GM12878 (cell line): ENCODE measurements at regions not wholly inside any gene's neighbourhood (a gene's known extent, or its start where the extent isn't known, plus 50 kb on each side); places are given as distances from the start of the nearest gene placed in this dataset.

Experiments
- ATAC-seq: fragments of 200-7000 bp; cut with Tn5 transposase; 3 replicates; pipeline ENCODE4 v1.9.1; 2020; ENCODE audit warnings: mild to moderate bottlenecking, moderate library complexity
- BruUV-seq: library from RNA; stranded (reverse); fragments of 400-500 nt; replicated peaks from 2 replicates; lab custom pipeline; 2021; lab: Mats Ljungman, UMichigan
- CTCF ChIA-PET: fragments of 300-600 bp; sonication (Branson Sonifier 250); formaldehyde crosslinking; extraction: SDS; loops from one replicate; lab custom pipeline; 2021; ENCODE audit warnings: inconsistent platforms; lab: Yijun Ruan, JAX
- POLR2A ChIA-PET: fragments of 350-600 bp; formaldehyde crosslinking; extraction: SDS; loops from one replicate; lab custom pipeline; 2021; ENCODE audit warnings: inconsistent platforms; lab: Charles Lee
- RAD21 ChIA-PET: fragments of 300-600 bp; sonication (Branson Sonifier 250); formaldehyde crosslinking; loops from one replicate; lab custom pipeline; 2023; ENCODE audit warnings: antibody characterized with exemption; ENCODE audit not compliant: unreplicated experiment; lab: Charles Lee
- SMC1A ChIA-PET: fragments of 300-600 bp; sonication (Branson Sonifier 250); formaldehyde crosslinking; loops from one replicate; lab custom pipeline; 2023; ENCODE audit not compliant: unreplicated experiment, uncharacterized antibody; lab: Charles Lee
- DNase-seq: peaks from one replicate; pipeline ENCODE4 v3.0.0-alpha.2; 2011; ENCODE audit warnings: low read depth, low spot score
- FAIRE-seq: peaks from 3 replicates; lab custom pipeline; 2011; peaks lifted over from hg19 to GRCh38; lab: Jason Lieb, UNC
- H2AFZ ChIP-seq: 2 replicates; pipeline ENCODE4 v1.6.0; 2011; ENCODE audit warnings: low read depth, low read length, control low read depth; ENCODE audit not compliant: control insufficient read depth
- H3K27ac ChIP-seq: 2 replicates; pipeline ENCODE4 v1.5.1; 2011; ENCODE audit warnings: control low read depth; ENCODE audit not compliant: control insufficient read depth, insufficient read depth
- H3K27me3 ChIP-seq, 2 experiments: replicated peaks in 1 of 2; 2 replicates each; pipeline versions ENCODE4 v1.6.0 to v1.6.1; 2011; ENCODE audit warnings: low read length in 1 of 2; ENCODE audit not compliant: control insufficient read depth in 2 of 2, insufficient read depth in 2 of 2
- H3K36me3 ChIP-seq, 2 experiments: 2 replicates each; pipeline ENCODE4 v1.5.1; 2011; ENCODE audit warnings: low read length in 1 of 2; ENCODE audit not compliant: control insufficient read depth in 2 of 2, insufficient read depth in 2 of 2
- H3K4me1 ChIP-seq: 2 replicates; pipeline ENCODE4 v1.6.1; 2011; ENCODE audit warnings: mild to moderate bottlenecking, low read length, moderate library complexity, mixed read lengths; ENCODE audit not compliant: control insufficient read depth, insufficient read depth
- H3K4me2 ChIP-seq: 2 replicates; pipeline ENCODE4 v1.6.0; 2011; ENCODE audit warnings: control low read depth; ENCODE audit not compliant: control insufficient read depth, insufficient read depth
- H3K4me3 ChIP-seq: fragments of 200-600 bp; sonication (generic); 2 replicates; pipeline ENCODE4 v1.5.1; 2016
- H3K79me2 ChIP-seq: 2 replicates; pipeline ENCODE4 v1.6.0; 2011; ENCODE audit warnings: low read length; ENCODE audit not compliant: control insufficient read depth, insufficient read depth
- H3K9ac ChIP-seq: 2 replicates; pipeline ENCODE4 v1.8.0; 2011; ENCODE audit warnings: low read length, control low read depth, mixed read lengths; ENCODE audit not compliant: control insufficient read depth, insufficient read depth
- H3K9me3 ChIP-seq: replicated peaks from 3 replicates; pipeline ENCODE4 v1.5.1; 2011; ENCODE audit warnings: mild to moderate bottlenecking, low read length; ENCODE audit not compliant: control insufficient read depth, insufficient read depth
- H4K20me1 ChIP-seq: 2 replicates; pipeline ENCODE4 v1.6.0; 2011; ENCODE audit not compliant: control insufficient read depth, insufficient read depth
- BRCA1 ChIP-seq: IDR thresholded peaks from 2 replicates; pipeline ENCODE4 v1.6.1; 2011; ENCODE audit warnings: low read depth, low read length, improper control_type of control experiment
- E4F1 ChIP-seq: fragments of 450-650 bp; IDR thresholded peaks from 2 replicates; pipeline ENCODE4 v1.6.1; 2018; ENCODE audit warnings: borderline replicate concordance, mild to moderate bottlenecking; ENCODE audit not compliant: partially characterized antibody
- EGR1 ChIP-seq, 2 experiments: IDR thresholded peaks; 1 replicate in 1 of 2; 2 replicates in 1 of 2; pipeline ENCODE4 v1.6.1; 2011 to 2012; ENCODE audit warnings: low read depth in 2 of 2, low read length in 2 of 2, borderline replicate concordance in 1 of 2, mild to moderate bottlenecking in 1 of 2, moderate library complexity in 1 of 2
- EP300 ChIP-seq, 2 experiments: fragments of 150-350 bp in 1 of 2; IDR thresholded peaks; 2 replicates each; pipeline ENCODE4 v1.6.1; 2011 to 2012; ENCODE audit warnings: low read depth in 2 of 2, low read length in 2 of 2, borderline replicate concordance in 1 of 2, improper control_type of control experiment in 1 of 2, inconsistent platforms in 1 of 2; ENCODE audit not compliant: control insufficient read depth in 1 of 2
- JUNB ChIP-seq: IDR thresholded peaks from 2 replicates; pipeline ENCODE4 v1.6.1; 2016; ENCODE audit warnings: antibody characterized with exemption, mild to moderate bottlenecking
- MEF2B ChIP-seq: fragments of 450-650 bp; IDR thresholded peaks from 2 replicates; pipeline ENCODE4 v1.6.1; 2018; ENCODE audit warnings: mild to moderate bottlenecking, moderate library complexity; ENCODE audit not compliant: partially characterized antibody, poor library complexity, severe bottlenecking
- NFXL1 ChIP-seq: fragments of 450-650 bp; IDR thresholded peaks from 2 replicates; pipeline ENCODE4 v1.6.1; 2017; ENCODE audit warnings: antibody characterized with exemption, mild to moderate bottlenecking, borderline replicate concordance
- NFYA ChIP-seq: IDR thresholded peaks from 2 replicates; pipeline ENCODE4 v1.6.1; 2011; ENCODE audit warnings: low read depth, mild to moderate bottlenecking, low read length, improper control_type of control experiment, borderline replicate concordance
- RAD21 ChIP-seq: IDR thresholded peaks from 2 replicates; pipeline ENCODE4 v1.6.1; 2011; ENCODE audit warnings: mild to moderate bottlenecking, low read depth, low read length, moderate library complexity; ENCODE audit not compliant: insufficient read depth
- RBBP5 ChIP-seq: fragments of 200-600 bp; sonication (generic); conservative IDR thresholded peaks from 2 replicates; pipeline ENCODE4 v1.6.1; 2016
- RELA ChIP-seq: fragments of 450-650 bp; IDR thresholded peaks from 2 replicates; pipeline ENCODE4 v1.8.0; 2014; ENCODE audit warnings: borderline replicate concordance; ENCODE audit not compliant: partially characterized antibody
- RFX5 ChIP-seq: IDR thresholded peaks from 2 replicates; pipeline ENCODE4 v1.6.1; 2011; ENCODE audit warnings: low read depth, low read length, improper control_type of control experiment
- SMAD1 ChIP-seq: fragments of 450-650 bp; IDR thresholded peaks from 2 replicates; pipeline ENCODE4 v1.6.1; 2018; ENCODE audit warnings: mild to moderate bottlenecking, low read depth; ENCODE audit not compliant: partially characterized antibody
- SMARCA5 ChIP-seq: fragments of 450-650 bp; IDR thresholded peaks from 2 replicates; pipeline ENCODE4 v1.6.1; 2017; ENCODE audit warnings: mild to moderate bottlenecking
- SPI1 ChIP-seq: IDR thresholded peaks from 2 replicates; pipeline ENCODE4 v1.6.1; 2011; ENCODE audit warnings: low read depth, mild to moderate bottlenecking, low read length, moderate library complexity, borderline replicate concordance; ENCODE audit not compliant: insufficient read depth
- STAT3 ChIP-seq: IDR thresholded peaks from 2 replicates; pipeline ENCODE4 v1.6.1; 2011; ENCODE audit warnings: low read depth, low read length, improper control_type of control experiment
- ZNF274 ChIP-seq: IDR thresholded peaks from one replicate; pipeline ENCODE4 v1.8.0; 2011; ENCODE audit not compliant: insufficient read length, insufficient read depth
- ZNF384 ChIP-seq: IDR thresholded peaks from 2 replicates; pipeline ENCODE4 v1.6.1; 2012; ENCODE audit warnings: low read depth, mild to moderate bottlenecking, low read length, improper control_type of control experiment, borderline replicate concordance
- WGBS: methylation state at CpG from one replicate; pipeline ENCODE4 v1.1.6; 2016; ENCODE audit warnings: low lambda C conversion rate; ENCODE audit not compliant: insufficient replicate concordance, insufficient coverage; ENCODE audit errors: missing lambda C conversion rate; 5-methylcytosine and 5-hydroxymethylcytosine counted together
- in situ Hi-C: fragments of 300-500 bp; cut with MboI; formaldehyde crosslinking; loops from 9 replicates; pipeline ENCODE4 v1.14.3; 2018; ENCODE audit warnings: mixed read lengths
- intact Hi-C: fragments of 100-400 bp; cut with micrococcal nuclease; formaldehyde crosslinking; loops from one replicate; pipeline ENCODE4 v1.14.2; 2022; ENCODE audit not compliant: unreplicated experiment

GRCh38 chr2:65960953-65961352 is 474.0 kb upstream of the MEIS1 start:
- DNase-seq (no peak), FAIRE-seq (no peak), ATAC-seq (no peak)
- H3K4me2 ChIP-seq, result no peak overlapping the region
- H4K20me1 ChIP-seq, result no peaks in the 10 kb centered on the region
- H3K9ac ChIP-seq, result no peak overlapping the region
- BruUV-seq, result no TSS peak
- H3K79me2 ChIP-seq, result no peaks in the 10 kb centered on the region
- H3K27ac ChIP-seq, result no peak overlapping the region
- in situ Hi-C loops (no loop called here), intact Hi-C loops (no loop called here)
- no peaks in the 10 kb centered on the region for H3K36me3 ChIP-seq
- ChIA-PET POLR2A (no interaction called here), RAD21 (no interaction called here), CTCF (no interaction called here), SMC1A (no interaction called here)
- H2AFZ ChIP-seq, result no peak overlapping the region
- TF ChIP-seq RELA (no peak), JUNB (no peak), MEF2B (no peak), NFXL1 (no peak), RAD21 (no peak)
- H3K4me3 ChIP-seq, result no peak overlapping the region
- no peaks in the 10 kb centered on the region for H3K27me3 ChIP-seq
- no peaks in the 10 kb centered on the region for H3K4me1 ChIP-seq
- H3K9me3 ChIP-seq, result no peaks in the 10 kb centered on the region
- 16% methylated on average over 4 of the region's 4 CpGs for WGBS

- in situ Hi-C loops, result no loop called here
- H3K27me3 ChIP-seq, result no peaks in the 10 kb centered on the region
- BruUV-seq, result no TSS peak
- H3K36me3 ChIP-seq, result no peaks in the 10 kb centered on the region
- H4K20me1 ChIP-seq, result no peaks in the 10 kb centered on the region
- H3K79me2 ChIP-seq, result no peaks in the 10 kb centered on the region
- no peaks in the 10 kb centered on the region for H3K4me1 ChIP-seq
- H3K9ac ChIP-seq, result no peak overlapping the region
- DNase-seq (no peak), ATAC-seq (no peak), FAIRE-seq (no peak)
- H2AFZ ChIP-seq, result no peak overlapping the region
- POLR2A ChIA-PET, result no interaction called here
- CTCF ChIA-PET, result no interaction called here
- no peak overlapping the region for H3K4me2 ChIP-seq
- WGBS, result 39% methylated on average over 5 of the region's 5 CpGs
- intact Hi-C loops, result no loop called here
- SMC1A ChIA-PET, result no interaction called here
- H3K27ac ChIP-seq, result no peak overlapping the region
- no peaks in the 10 kb centered on the region for H3K9me3 ChIP-seq
- RAD21 ChIA-PET, result no interaction called here
- H3K4me3 ChIP-seq, result no peak overlapping the region
- TF ChIP-seq E4F1 (no peak), SMARCA5 (no peak), EP300 (IDR thresholded peaks at IDR 0.05; ENCODE audit: borderline replicate concordance in 1 of 2, control insufficient read depth in 1 of 2, low read depth in 2 of 2, low read length in 2 of 2) (no peak), EGR1 (IDR thresholded peaks at IDR 0.05; ENCODE audit: borderline replicate concordance in 1 of 2, low read depth in 2 of 2, low read length in 2 of 2) (no peak), SMAD1 (no peak), SPI1 (no peak), NFYA (no peak), RBBP5 (no peak), RFX5 (no peak), BRCA1 (no peak), ZNF384 (no peak), ZNF274 (no peak), STAT3 (no peak)
These were observed 477.0 kb upstream of the MEIS1 start for GRCh38 chr2:65957886-65958285.
